H1 (cell line): ENCODE measurements at regions not wholly inside any gene's neighbourhood (a gene's known extent, or its start where the extent isn't known, plus 50 kb on each side); places are given as distances from the start of the nearest gene placed in this dataset.

Experiments
- ASH2L ChIP-seq: fragments of 200-600, 300-600 bp; sonication (generic); IDR thresholded peaks from one replicate; pipeline ENCODE4 v1.7.1; 2017; ENCODE audit warnings: low read length
- BACH1 ChIP-seq: IDR thresholded peaks from 2 replicates; pipeline ENCODE4 v1.6.1; 2012; ENCODE audit warnings: low read length, improper control_type of control experiment
- CTBP2 ChIP-seq: IDR thresholded peaks from 2 replicates; pipeline ENCODE4 v1.7.0; 2011; ENCODE audit warnings: borderline replicate concordance, mild to moderate bottlenecking, moderate library complexity, mixed read lengths, low read length; ENCODE audit not compliant: insufficient read depth, insufficient read length
- FOSL1 ChIP-seq: IDR thresholded peaks from 2 replicates; pipeline ENCODE4 v1.6.1; 2011; ENCODE audit warnings: mild to moderate bottlenecking, low read depth, low read length, moderate library complexity; ENCODE audit not compliant: insufficient read depth
- KDM5A ChIP-seq: fragments of 200-600 bp; IDR thresholded peaks from 2 replicates; pipeline ENCODE4 v1.7.1; 2012; ENCODE audit warnings: mild to moderate bottlenecking, low read length, inconsistent platforms, mixed read lengths
- NANOG ChIP-seq: IDR thresholded peaks from 2 replicates; pipeline ENCODE4 v1.6.1; 2011; ENCODE audit warnings: low read length, low read depth, mild to moderate bottlenecking, inconsistent platforms; ENCODE audit not compliant: insufficient read depth, poor library complexity, severe bottlenecking
- RBBP5 ChIP-seq: IDR thresholded peaks from 2 replicates; pipeline ENCODE4 v1.7.1; 2012; ENCODE audit warnings: low read depth, mild to moderate bottlenecking, inconsistent platforms, low read length, moderate library complexity, borderline replicate concordance

DNA sequence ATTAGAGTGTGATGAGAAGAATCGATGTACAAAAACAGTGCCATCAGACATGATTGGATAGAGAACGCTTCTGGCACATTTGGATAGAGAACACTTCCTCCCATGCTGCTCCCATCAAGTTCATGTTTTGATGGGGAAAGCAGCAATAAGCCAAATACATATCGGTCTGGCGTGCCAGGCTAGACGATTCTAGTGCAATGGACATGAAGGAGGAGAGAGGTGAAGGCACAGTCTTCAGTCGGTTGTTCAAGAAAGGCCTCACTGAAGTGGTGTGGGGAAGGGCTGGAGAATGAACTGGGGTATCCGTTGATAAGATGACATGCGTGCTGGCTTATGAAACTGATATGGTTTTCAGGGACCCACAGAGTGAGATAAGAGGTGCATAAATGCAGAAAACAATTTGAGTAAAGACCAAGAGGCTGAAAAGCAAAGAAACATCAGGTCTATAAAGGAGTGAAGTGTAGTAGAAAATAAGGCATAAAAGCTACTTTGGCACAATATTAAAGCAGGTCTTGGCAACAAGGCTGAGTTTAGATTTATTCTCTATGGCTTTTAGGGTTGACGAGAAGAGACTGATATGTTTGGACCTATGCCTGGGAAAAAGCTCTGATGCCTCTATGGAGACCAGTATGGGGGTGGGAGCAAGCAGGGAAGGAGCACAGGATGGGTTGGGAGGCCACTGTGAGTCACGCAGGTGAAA is 117.6 kb upstream of the PIEZO2 start (continued):
- no peak for TF ChIP-seq ASH2L
- no peak for TF ChIP-seq BACH1
- TF ChIP-seq NANOG: no peak
- no peak for TF ChIP-seq RBBP5
- no peak for TF ChIP-seq FOSL1
- no peak for TF ChIP-seq KDM5A
- TF ChIP-seq CTBP2: no peak
